Hepatocyte (in vitro differentiated cells): ENCODE measurements at regions not wholly inside any gene's neighbourhood (a gene's known extent, or its start where the extent isn't known, plus 50 kb on each side); places are given as distances from the start of the nearest gene placed in this dataset.
A peak's percentile ranks its signal among the peaks of the same experiment; 100 is the strongest.

Source experiments
- DNase-seq: peaks from one replicate; pipeline ENCODE4 v3.0.0-alpha.2; 2016; ENCODE audit warnings: low spot score
- H2AFZ ChIP-seq: fragments of 200-600 bp; sonication (generic); 2 replicates; pipeline ENCODE4 v1.6.0; 2016; ENCODE audit warnings: antibody characterized with exemption, mild to moderate bottlenecking
- H3K27ac ChIP-seq: fragments of 200-600 bp; sonication (generic); 2 replicates; pipeline ENCODE4 v1.5.1; 2016; ENCODE audit warnings: mild to moderate bottlenecking
- H3K27me3 ChIP-seq: fragments of 200-600 bp; sonication (generic); 2 replicates; pipeline ENCODE4 v1.6.1; 2016
- H3K36me3 ChIP-seq: fragments of 200-600 bp; sonication (generic); replicated peaks from 2 replicates; pipeline ENCODE4 v1.5.1; 2016; ENCODE audit warnings: low read depth; ENCODE audit not compliant: insufficient read depth
- H3K4me1 ChIP-seq: fragments of 200-600 bp; sonication (generic); 2 replicates; pipeline ENCODE4 v1.5.1; 2016; ENCODE audit warnings: mild to moderate bottlenecking, moderate library complexity; ENCODE audit not compliant: insufficient read depth
- H3K4me2 ChIP-seq: fragments of 200-600 bp; sonication (generic); 2 replicates; pipeline ENCODE4 v1.6.0; 2016
- H3K4me3 ChIP-seq: fragments of 200-600 bp; sonication (generic); 2 replicates; pipeline ENCODE4 v1.5.1; 2016; ENCODE audit warnings: mild to moderate bottlenecking
- H3K79me2 ChIP-seq: fragments of 200-600 bp; sonication (generic); 2 replicates; pipeline ENCODE4 v1.6.0; 2017; ENCODE audit warnings: mild to moderate bottlenecking
- H3K9me2 ChIP-seq: fragments of 200-600 bp; sonication (generic); replicated peaks from 2 replicates; pipeline ENCODE4 v1.6.0; 2017; ENCODE audit warnings: mild to moderate bottlenecking; ENCODE audit not compliant: insufficient read depth
- H3K9me3 ChIP-seq: fragments of 200-600 bp; sonication (generic); 2 replicates; pipeline ENCODE4 v1.5.1; 2016; ENCODE audit warnings: low read depth, mild to moderate bottlenecking
- H4K20me1 ChIP-seq: fragments of 200-600 bp; sonication (generic); 2 replicates; pipeline ENCODE4 v1.6.0; 2016; ENCODE audit warnings: mild to moderate bottlenecking; ENCODE audit not compliant: insufficient read depth, poor library complexity, severe bottlenecking
- CTCF ChIP-seq: fragments of 200-600 bp; sonication (generic); IDR thresholded peaks from 2 replicates; pipeline ENCODE4 v1.5.1; 2016; ENCODE audit warnings: antibody characterized with exemption, mild to moderate bottlenecking; ENCODE audit not compliant: poor library complexity
- EZH2 ChIP-seq: fragments of 200-600 bp; sonication (generic); IDR thresholded peaks from 2 replicates; pipeline ENCODE4 v1.6.1; 2016; ENCODE audit warnings: antibody characterized with exemption, mild to moderate bottlenecking, borderline replicate concordance
- EZH2phosphoT487 ChIP-seq: fragments of 200-600 bp; sonication (generic); IDR thresholded peaks from one replicate; pipeline ENCODE4 v1.6.1; 2018; ENCODE audit warnings: antibody characterized with exemption, mild to moderate bottlenecking, low read depth, moderate library complexity; ENCODE audit not compliant: unreplicated experiment, severe bottlenecking
- WGBS: methylation state at CpG from one replicate; pipeline ENCODE4 v1.1.6; 2016; ENCODE audit warnings: low lambda C conversion rate; ENCODE audit errors: missing lambda C conversion rate; 5-methylcytosine and 5-hydroxymethylcytosine counted together

DNA sequence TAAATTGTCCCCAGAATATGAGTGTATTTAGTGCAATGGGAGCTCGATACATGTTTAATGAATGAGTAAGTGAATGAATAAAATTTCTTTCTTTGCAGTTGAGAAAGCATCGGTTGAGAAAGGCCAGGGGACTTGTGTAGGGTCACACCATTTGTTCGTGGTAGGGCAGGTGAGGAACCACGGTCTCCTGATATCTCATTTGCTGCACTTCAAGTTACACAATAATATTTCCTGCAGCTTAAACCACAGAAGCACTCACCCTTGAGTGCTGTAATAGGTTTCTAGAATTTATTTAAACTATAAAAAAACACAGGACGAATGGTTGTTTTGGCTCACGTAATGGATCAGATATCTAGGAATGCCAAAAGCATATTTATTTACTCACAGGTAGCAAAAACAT lies 429.8 kb downstream of the SPATA31D1 start:
- Histone ChIP-seq H3K36me3 (no peaks in the 10 kb centered on the region), H3K27me3 (no peaks in the 10 kb centered on the region), H4K20me1 (no peaks in the 10 kb centered on the region), H3K9me2 (no peaks in the 10 kb centered on the region), H3K4me2 (no peak overlapping the region), H3K9me3 (no peaks in the 10 kb centered on the region), H3K27ac (no peak overlapping the region), H3K4me3 (no peak overlapping the region), H3K79me2 (no peaks in the 10 kb centered on the region), H3K4me1 (no peaks in the 10 kb centered on the region), H2AFZ (no peak overlapping the region)
- WGBS, result 74% methylated on average over 6 of the region's 6 CpGs
- TF ChIP-seq EZH2 (no peak), CTCF (no peak), EZH2phosphoT487 (no peak)
- no peak for DNase-seq

DNA sequence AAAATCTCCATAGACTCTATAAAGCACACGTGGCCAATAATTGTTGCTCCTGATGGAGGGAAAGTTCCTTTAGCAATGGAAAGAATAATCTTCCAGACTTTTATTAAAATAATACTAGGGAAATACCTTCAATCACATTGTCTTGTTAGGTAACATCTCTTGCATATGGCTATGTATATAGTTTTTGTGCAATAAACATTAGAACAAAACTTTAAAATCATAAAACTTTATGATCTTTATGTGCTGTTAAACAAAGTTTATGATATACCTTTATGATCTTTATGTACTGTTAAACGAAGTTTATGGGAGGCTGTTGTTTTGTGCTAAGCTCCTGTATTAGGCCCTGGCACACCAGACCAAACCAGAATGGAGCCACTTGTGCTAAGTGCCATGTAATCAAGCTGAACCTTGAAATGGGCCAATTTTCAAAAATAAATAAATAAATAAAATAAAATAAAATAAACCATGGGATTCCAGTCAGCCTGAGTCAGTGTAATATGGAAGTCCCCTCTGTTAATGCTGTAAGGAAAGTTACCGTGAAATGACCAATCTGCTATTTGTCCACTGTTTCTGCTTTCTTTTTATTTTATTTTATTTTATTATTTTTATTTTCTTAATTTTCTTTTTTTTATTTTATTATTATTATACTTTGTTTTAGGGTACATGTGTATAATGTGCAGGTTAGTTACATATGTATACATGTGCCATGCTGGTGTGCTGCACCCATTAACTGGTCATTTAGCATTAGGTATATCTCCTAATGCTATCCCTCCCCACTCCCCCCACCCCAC lies 431.3 kb downstream of the SPATA31D1 start:
- H2AFZ ChIP-seq, result no peak overlapping the region
- no peak overlapping the region for H3K4me2 ChIP-seq
- no peaks in the 10 kb centered on the region for H3K27me3 ChIP-seq
- no peaks in the 10 kb centered on the region for H3K9me2 ChIP-seq
- 53% methylated on average over 3 of the region's 3 CpGs for WGBS
- H3K36me3 ChIP-seq, result no peaks in the 10 kb centered on the region
- H3K4me1 ChIP-seq, result no peaks in the 10 kb centered on the region
- TF ChIP-seq CTCF (no peak), EZH2phosphoT487 (peak; percentile 35)
- DNase-seq, result peak; percentile 24
- no peak overlapping the region for H3K27ac ChIP-seq
- no peak overlapping the region for H3K4me3 ChIP-seq
- no peaks in the 10 kb centered on the region for H3K9me3 ChIP-seq
- no peaks in the 10 kb centered on the region for H4K20me1 ChIP-seq
- no peaks in the 10 kb centered on the region for H3K79me2 ChIP-seq

DNA sequence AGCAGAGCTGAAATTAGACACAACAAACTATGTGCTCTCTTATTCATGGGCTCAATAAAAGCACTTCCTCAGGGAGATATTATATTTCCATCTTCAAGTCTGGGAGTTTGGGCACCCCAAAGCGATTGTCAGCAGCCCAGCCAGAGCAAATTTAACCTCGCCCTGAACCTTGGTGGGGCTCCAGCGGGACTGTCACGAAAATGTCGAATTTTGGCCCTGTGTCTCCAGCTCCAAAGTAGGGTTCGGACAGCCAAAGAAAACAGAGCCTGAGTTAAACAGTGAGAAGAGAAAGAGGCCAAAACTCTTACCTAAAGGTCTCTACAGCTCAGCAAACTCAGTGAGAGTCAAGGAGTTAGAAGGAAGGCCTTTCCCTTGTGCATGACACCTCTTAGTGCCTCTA lies 432.9 kb downstream of the SPATA31D1 start:
- no peaks in the 10 kb centered on the region for H3K9me2 ChIP-seq
- H3K27me3 ChIP-seq, result no peaks in the 10 kb centered on the region
- H3K79me2 ChIP-seq, result no peaks in the 10 kb centered on the region
- H3K4me3 ChIP-seq, result no peak overlapping the region
- H3K4me2 ChIP-seq, result no peak overlapping the region
- no peak overlapping the region for H2AFZ ChIP-seq
- no peak for DNase-seq
- WGBS, result 63% methylated on average over 6 of the region's 6 CpGs
- H4K20me1 ChIP-seq, result no peaks in the 10 kb centered on the region
- no peaks in the 10 kb centered on the region for H3K4me1 ChIP-seq
- no peaks in the 10 kb centered on the region for H3K9me3 ChIP-seq
- H3K27ac ChIP-seq, result no peak overlapping the region
- TF ChIP-seq EZH2 (no peak), CTCF (no peak), EZH2phosphoT487 (no peak)
- H3K36me3 ChIP-seq, result no peaks in the 10 kb centered on the region
